ENCODE measurements at regions not wholly inside any gene's neighbourhood (a gene's known extent, or its start where the extent isn't known, plus 50 kb on each side); places are given as distances from the start of the nearest gene placed in this dataset.

DNA sequence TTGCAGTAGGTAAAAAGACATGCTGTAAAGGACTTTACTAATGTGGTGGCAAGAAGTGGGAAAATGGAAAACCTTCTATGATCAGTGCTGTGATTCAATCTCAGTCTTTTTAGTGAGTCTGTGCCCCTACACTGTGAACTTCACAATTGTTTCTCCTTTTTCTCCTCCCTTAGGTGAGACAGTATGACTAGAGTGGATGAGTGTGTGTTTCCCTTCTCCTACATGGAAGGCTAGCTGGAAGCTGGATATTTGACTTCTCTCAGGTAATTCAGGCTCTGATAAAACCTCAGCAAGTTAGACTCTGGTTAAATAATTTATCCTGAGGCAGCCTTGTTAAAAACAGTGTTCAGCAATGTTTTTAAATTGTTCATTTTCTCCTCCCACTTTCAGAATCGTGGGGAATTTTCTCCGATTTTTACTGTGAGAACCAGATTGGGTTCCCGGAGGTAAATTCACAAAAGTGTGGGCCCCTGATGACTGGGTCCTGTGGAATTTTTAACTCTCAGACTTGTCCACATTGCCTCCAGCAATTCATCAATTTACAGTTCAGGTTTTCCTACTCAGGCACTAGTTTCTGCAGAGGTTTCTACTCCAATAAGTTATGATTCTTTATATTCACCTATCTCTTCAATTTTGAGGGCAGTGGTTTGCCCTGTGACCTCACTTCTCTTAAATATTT lies 149.1 kb upstream of the PIK3R1 start:
- TF ChIP-seq POLR2AphosphoS5 (IDR thresholded peaks at IDR 0.05; ENCODE audit: low read depth, low read length) (no peak), POLR2A (IDR thresholded peaks at IDR 0.05; ENCODE audit: low read depth, low read length) (no peak), TAF1 (IDR thresholded peaks at IDR 0.05; ENCODE audit: borderline replicate concordance, low read depth, low read length) (no peak)
